Prostate gland (tissue), 2 donors: ENCODE measurements at regions not wholly inside any gene's neighbourhood (a gene's known extent, or its start where the extent isn't known, plus 50 kb on each side); places are given as distances from the start of the nearest gene placed in this dataset.
"Not testable (repeated sequence)": the region's sequence is repeated elsewhere in the genome, so short reads cannot be mapped to it uniquely, and the experiment has no call there.

Source experiments
- DNase-seq: peaks from one replicate; pipeline ENCODE4 v3.0.0-alpha.2; 2019; ENCODE audit warnings: low spot score
- H3K27ac ChIP-seq, 2 donors: fragments of 200-600 bp; sonication (generic); 2 replicates each; pipeline ENCODE4 v1.5.1; 2017 to 2019
- H3K27me3 ChIP-seq: fragments of 200-600 bp; sonication (generic); replicated peaks from 2 replicates; pipeline ENCODE4 v1.5.1; 2019; ENCODE audit not compliant: insufficient read depth
- H3K36me3 ChIP-seq, 2 donors: fragments of 200-600 bp; sonication (generic); 1 replicate in 1 of 2; 2 replicates in 1 of 2; pipeline versions ENCODE4 v1.5.1 to v1.8.1; 2017 to 2019
- H3K4me1 ChIP-seq: fragments of 200-600 bp; sonication (generic); replicated peaks from 2 replicates; pipeline ENCODE4 v1.5.1; 2019
- H3K4me3 ChIP-seq, 2 donors: fragments of 200-600 bp; sonication (generic); 2 replicates each; pipeline ENCODE4 v1.5.1; 2017 to 2019
- H3K9me3 ChIP-seq: fragments of 200-600 bp; sonication (generic); 2 replicates; pipeline ENCODE4 v1.5.1; 2017
- POLR2A ChIP-seq: fragments of 450-650 bp; IDR thresholded peaks from one replicate; pipeline ENCODE4 v1.6.1; 2016; ENCODE audit warnings: antibody characterized with exemption, mild to moderate bottlenecking
- POLR2AphosphoS5 ChIP-seq: sonication (generic); formaldehyde crosslinking; IDR thresholded peaks from one replicate; pipeline ENCODE4 v1.6.1; 2017; ENCODE audit warnings: antibody characterized with exemption
- WGBS: methylation state at CpG from one replicate; pipeline ENCODE4 v1.1.5; 2018; 5-methylcytosine and 5-hydroxymethylcytosine counted together
- intact Hi-C: fragments of 100-400 bp; cut with DNase I; formaldehyde crosslinking; loops from one replicate; pipeline ENCODE4 v1.14.2; 2022
- TF ChIP-seq, protein P1 (sequence below), 4 experiments: fragments of 200-600 bp in 2 of 4; fragments of 450-650 bp in 2 of 4; sonication (generic) in 2 of 4; IDR thresholded peaks; 1 replicate in 3 of 4; 2 replicates in 1 of 4; pipeline ENCODE4 v1.5.1; 2016 to 2019; ENCODE audit warnings: antibody characterized with exemption in 4 of 4, mild to moderate bottlenecking in 2 of 4, moderate library complexity in 2 of 4

DNA sequence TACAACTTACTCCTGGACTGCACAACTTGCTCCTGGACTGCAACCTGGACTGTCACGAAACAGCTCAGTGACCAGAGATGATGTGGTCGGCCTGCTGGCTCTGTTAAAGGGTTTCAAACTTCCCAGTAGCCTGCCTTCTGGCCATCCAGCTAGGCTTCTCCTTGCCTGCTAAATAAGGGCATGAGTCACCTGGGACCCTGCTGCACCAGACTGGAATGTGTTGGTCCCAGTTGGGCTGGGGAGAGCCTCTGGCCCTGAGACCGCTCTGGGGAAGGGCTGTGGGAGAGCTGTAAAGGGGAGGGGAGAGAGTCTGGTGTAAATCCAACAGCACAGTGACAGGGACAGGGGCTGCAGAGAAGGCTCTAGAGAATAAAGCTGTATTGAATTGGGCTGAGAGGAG, 165.8 kb downstream of the VSIG4 start:
- H3K36me3 ChIP-seq, result no peaks in the 10 kb centered on the region
- no peaks in the 10 kb centered on the region for H3K9me3 ChIP-seq
- DNase-seq, result no peak
- H3K27me3 ChIP-seq, result no peaks in the 10 kb centered on the region
- intact Hi-C loops, result no loop called here
- no peak overlapping the region for H3K4me3 ChIP-seq
- WGBS, result 64% methylated on average over 3 of the region's 3 CpGs
- H3K27ac ChIP-seq, result no peak overlapping the region
- H3K4me1 ChIP-seq, result no peaks in the 10 kb centered on the region
- TF ChIP-seq POLR2AphosphoS5 (no peak), POLR2A (no peak)
- TF ChIP-seq, protein P1, sequence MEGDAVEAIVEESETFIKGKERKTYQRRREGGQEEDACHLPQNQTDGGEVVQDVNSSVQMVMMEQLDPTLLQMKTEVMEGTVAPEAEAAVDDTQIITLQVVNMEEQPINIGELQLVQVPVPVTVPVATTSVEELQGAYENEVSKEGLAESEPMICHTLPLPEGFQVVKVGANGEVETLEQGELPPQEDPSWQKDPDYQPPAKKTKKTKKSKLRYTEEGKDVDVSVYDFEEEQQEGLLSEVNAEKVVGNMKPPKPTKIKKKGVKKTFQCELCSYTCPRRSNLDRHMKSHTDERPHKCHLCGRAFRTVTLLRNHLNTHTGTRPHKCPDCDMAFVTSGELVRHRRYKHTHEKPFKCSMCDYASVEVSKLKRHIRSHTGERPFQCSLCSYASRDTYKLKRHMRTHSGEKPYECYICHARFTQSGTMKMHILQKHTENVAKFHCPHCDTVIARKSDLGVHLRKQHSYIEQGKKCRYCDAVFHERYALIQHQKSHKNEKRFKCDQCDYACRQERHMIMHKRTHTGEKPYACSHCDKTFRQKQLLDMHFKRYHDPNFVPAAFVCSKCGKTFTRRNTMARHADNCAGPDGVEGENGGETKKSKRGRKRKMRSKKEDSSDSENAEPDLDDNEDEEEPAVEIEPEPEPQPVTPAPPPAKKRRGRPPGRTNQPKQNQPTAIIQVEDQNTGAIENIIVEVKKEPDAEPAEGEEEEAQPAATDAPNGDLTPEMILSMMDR (IDR thresholded peaks at IDR 0.05), result no peak

DNA sequence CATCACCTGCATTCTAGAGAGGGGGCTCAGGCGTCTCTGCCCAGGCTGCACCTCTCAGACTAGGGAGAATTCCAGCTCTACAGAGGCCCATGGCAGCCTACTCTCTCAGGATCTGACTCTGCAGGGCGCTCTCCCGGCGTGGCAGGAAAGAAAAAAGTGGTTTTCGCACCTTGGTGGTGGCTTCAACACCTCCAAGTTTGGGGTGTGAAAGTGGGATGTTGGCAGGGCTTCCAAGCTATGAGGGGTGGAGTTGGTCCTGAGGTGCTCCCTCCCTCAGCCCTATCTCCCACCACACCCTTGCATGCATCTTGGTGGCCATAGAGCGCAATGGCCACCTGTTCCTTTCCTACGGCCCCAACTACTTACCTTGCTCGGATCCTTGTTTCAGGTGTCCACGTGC, 166.5 kb downstream of the VSIG4 start:
- Histone ChIP-seq H3K27ac (no peak overlapping the region), H3K27me3 (no peaks in the 10 kb centered on the region), H3K4me3 (no peak overlapping the region), H3K9me3 (no peaks in the 10 kb centered on the region), H3K4me1 (no peaks in the 10 kb centered on the region), H3K36me3 (no peaks in the 10 kb centered on the region)
- whole genome bisulfite sequencing, result 60% methylated on average over 4 of the region's 9 CpGs
- TF ChIP-seq POLR2A, result no peak
- intact Hi-C loops, result no loop called here
- no peak for DNase-seq

DNA sequence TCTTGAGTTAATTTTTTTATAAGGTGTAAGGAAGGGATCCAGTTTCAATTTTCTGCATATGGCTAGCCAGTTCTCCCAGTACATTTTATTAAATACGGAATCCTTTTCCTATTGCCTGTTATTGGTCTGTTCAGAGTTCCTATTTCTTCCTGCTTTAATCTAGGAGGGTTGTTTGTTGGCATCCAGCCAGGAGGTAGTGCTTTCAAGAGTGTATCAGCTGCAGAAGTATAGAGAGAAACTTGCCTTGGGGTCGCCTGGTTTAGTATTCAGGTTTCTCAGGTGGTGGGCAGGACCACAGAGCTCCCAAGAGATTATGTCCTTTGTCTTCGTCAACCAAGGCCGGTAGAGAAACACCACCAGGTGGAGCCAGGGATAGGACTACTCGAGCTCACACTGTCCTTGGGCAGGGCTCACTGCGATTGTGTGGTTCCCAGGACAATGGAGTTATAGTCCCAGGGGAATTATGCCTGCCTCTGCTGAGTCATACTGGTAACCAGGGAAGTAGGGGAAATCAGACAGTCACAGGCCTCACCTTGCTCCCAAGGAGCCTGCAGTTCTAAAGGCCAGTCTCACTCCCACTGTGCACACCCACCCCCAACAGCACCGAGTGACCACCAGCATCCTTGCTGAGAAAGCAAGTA, 168.1 kb downstream of the VSIG4 start:
- H3K4me1 ChIP-seq, result no peaks in the 10 kb centered on the region
- WGBS, result 70% methylated on average over 4 of the region's 7 CpGs
- DNase-seq, result no peak
- H3K36me3 ChIP-seq, result no peaks in the 10 kb centered on the region
- no peaks in the 10 kb centered on the region for H3K27me3 ChIP-seq
- TF ChIP-seq POLR2A (no peak), POLR2AphosphoS5 (no peak)
- TF ChIP-seq, protein P1 (IDR thresholded peaks at IDR 0.05), result no peak
- no peaks in the 10 kb centered on the region for H3K9me3 ChIP-seq
- no peak overlapping the region for H3K4me3 ChIP-seq
- intact Hi-C loops, result no loop called here
- no peak overlapping the region for H3K27ac ChIP-seq

DNA sequence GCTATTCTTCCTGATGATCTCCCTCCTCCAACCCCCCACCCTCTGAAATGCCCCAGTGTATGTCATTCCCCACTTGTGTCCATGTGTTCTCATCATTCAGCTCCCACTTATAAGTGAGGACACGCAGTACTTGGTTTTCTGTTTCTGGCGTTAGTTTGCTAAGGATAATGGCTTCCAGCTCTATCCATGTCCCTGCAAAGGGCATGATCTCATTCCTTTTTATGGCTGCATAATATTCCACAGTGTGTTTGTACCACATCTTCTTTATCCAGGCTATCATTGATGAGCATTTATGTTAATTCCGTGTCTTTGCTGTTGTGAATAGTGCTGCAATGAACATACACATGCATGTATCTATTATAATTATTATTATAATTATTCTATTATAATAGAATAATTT, 169.3 kb downstream of the VSIG4 start:
- H3K36me3 ChIP-seq, H3K4me3 ChIP-seq, DNase-seq, H3K4me1 ChIP-seq, intact Hi-C loops, H3K27me3 ChIP-seq, H3K9me3 ChIP-seq, H3K27ac ChIP-seq: not testable (repeated sequence)
- 93% methylated on average over 3 of the region's 3 CpGs for WGBS

DNA sequence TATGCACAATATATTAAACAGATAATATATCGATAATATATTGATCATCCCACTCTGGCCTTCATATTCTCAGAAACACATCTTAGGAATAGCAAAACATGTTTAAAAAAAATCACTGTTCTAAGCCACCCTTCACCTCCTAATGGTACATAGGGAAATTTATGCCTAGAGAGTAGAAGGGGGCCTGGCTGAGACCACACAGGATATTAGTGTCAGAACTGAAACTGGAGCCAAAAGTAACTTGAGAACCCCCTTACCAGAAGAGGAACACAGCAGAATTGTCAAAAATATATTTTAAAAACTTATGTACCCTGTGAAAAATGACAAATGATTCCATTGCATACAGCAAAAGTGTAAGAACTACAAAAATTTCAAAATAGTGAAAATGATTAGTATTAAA, 173.1 kb downstream of the VSIG4 start:
- intact Hi-C loops, result no loop called here
- Histone ChIP-seq H3K4me3 (no peak overlapping the region), H3K4me1 (no peaks in the 10 kb centered on the region), H3K27ac (no peak overlapping the region), H3K36me3 (no peaks in the 10 kb centered on the region), H3K27me3 (no peaks in the 10 kb centered on the region), H3K9me3 (no peaks in the 10 kb centered on the region)
- TF ChIP-seq POLR2AphosphoS5, result no peak
- TF ChIP-seq POLR2A, result no peak
- TF ChIP-seq, protein P1 (IDR thresholded peaks at IDR 0.05), result no peak
- WGBS, result 95% methylated on average over 1 of the region's 1 CpG
- DNase-seq, result no peak

DNA sequence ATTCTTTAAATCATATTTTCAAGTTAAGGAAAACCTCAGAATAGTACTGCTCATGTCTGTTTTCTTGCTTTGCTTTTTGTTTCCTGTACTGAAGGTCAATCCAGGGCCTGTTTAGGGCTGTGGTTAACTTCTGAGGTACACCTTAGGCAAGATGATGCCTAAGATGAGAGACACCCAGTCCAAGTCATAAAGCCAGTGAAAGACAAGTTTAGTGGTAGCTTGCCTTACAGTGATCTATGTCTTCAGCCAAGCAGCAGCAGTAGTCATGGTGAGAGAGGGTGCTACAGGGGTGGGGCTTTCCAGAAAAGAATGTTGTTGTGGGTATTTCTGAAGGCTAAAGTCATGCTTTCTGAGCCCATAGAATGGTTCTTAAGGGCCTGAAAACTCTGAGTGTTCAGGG, 173.7 kb downstream of the VSIG4 start:
- no peaks in the 10 kb centered on the region for H3K27me3 ChIP-seq
- intact Hi-C loops, result no loop called here
- H3K27ac ChIP-seq, result no peak overlapping the region
- H3K36me3 ChIP-seq, result no peaks in the 10 kb centered on the region
- no peaks in the 10 kb centered on the region for H3K9me3 ChIP-seq
- DNase-seq, result no peak
- no peak overlapping the region for H3K4me3 ChIP-seq
- TF ChIP-seq POLR2AphosphoS5 (no peak), POLR2A (no peak)
- TF ChIP-seq, protein P1 (IDR thresholded peaks at IDR 0.05), result no peak
- H3K4me1 ChIP-seq, result no peaks in the 10 kb centered on the region
